ENCODE measurements at regions not wholly inside any gene's neighbourhood (a gene's known extent, or its start where the extent isn't known, plus 50 kb on each side); places are given as distances from the start of the nearest gene placed in this dataset.

- TF ChIP-seq CTCF (IDR thresholded peaks at IDR 0.05; ENCODE audit: control insufficient read depth, insufficient read depth, low read depth, low read length, missing control alignments) = no peak
- no peak for DNase-seq (ENCODE audit: low read depth)
- H3K4me3 ChIP-seq (ENCODE audit: control insufficient read depth, low read depth, low read length) = no peak overlapping the region
Observed at GRCh38 chr3:146337991-146338390, 87.1 kb upstream of the PLSCR4 start.

GRCh38 chr3:146335386-146335785, 84.5 kb upstream of the PLSCR4 start:
- TF ChIP-seq CTCF (IDR thresholded peaks at IDR 0.05; ENCODE audit: control insufficient read depth, insufficient read depth, low read depth, low read length, missing control alignments) = no peak
- H3K4me3 ChIP-seq (ENCODE audit: control insufficient read depth, low read depth, low read length) = no peak overlapping the region
- no peak for DNase-seq (ENCODE audit: low read depth)

- H3K4me3 ChIP-seq (ENCODE audit: control insufficient read depth, low read depth, low read length) = no peak overlapping the region
- DNase-seq (ENCODE audit: low read depth) = no peak
- TF ChIP-seq CTCF (IDR thresholded peaks at IDR 0.05; ENCODE audit: control insufficient read depth, insufficient read depth, low read depth, low read length, missing control alignments) = peak; percentile 65
Observed at GRCh38 chr3:146334151-146334550, 83.2 kb upstream of the PLSCR4 start.

GRCh38 chr3:146331967-146332366, 81.1 kb upstream of the PLSCR4 start:
- no peak overlapping the region for H3K4me3 ChIP-seq (ENCODE audit: control insufficient read depth, low read depth, low read length)
- DNase-seq (ENCODE audit: low read depth) = no peak
- no peak for TF ChIP-seq CTCF (IDR thresholded peaks at IDR 0.05; ENCODE audit: control insufficient read depth, insufficient read depth, low read depth, low read length, missing control alignments)

- peak; percentile 49 for DNase-seq (ENCODE audit: low read depth)
- no peak overlapping the region for H3K4me3 ChIP-seq (ENCODE audit: control insufficient read depth, low read depth, low read length)
- peak; percentile 50 for TF ChIP-seq CTCF (IDR thresholded peaks at IDR 0.05; ENCODE audit: control insufficient read depth, insufficient read depth, low read depth, low read length, missing control alignments)
Observed at GRCh38 chr3:146326875-146327543, 76.1 kb upstream of the PLSCR4 start.

GRCh38 chr3:146325170-146325569, 74.3 kb upstream of the PLSCR4 start:
- no peak overlapping the region for H3K4me3 ChIP-seq (ENCODE audit: control insufficient read depth, low read depth, low read length)
- TF ChIP-seq CTCF (IDR thresholded peaks at IDR 0.05; ENCODE audit: control insufficient read depth, insufficient read depth, low read depth, low read length, missing control alignments) = no peak

More at GRCh38 chr3:146325170-146325569, 74.3 kb upstream of the PLSCR4 start:
- no peak for DNase-seq (ENCODE audit: low read depth)
